PC-3 (cell line): ENCODE measurements at regions not wholly inside any gene's neighbourhood (a gene's known extent, or its start where the extent isn't known, plus 50 kb on each side); places are given as distances from the start of the nearest gene placed in this dataset.

Experiments
- ATAC-seq: fragments of 200-7000 bp; cut with Tn5 transposase; 2 replicates; pipeline ENCODE4 v1.9.1; 2020; ENCODE audit warnings: mild to moderate bottlenecking, moderate library complexity
- BruUV-seq: library from RNA; stranded (reverse); fragments of 400-500 nt; replicated peaks from 2 replicates; lab custom pipeline; 2021; lab: Mats Ljungman, UMichigan
- CTCF ChIA-PET: fragments of 300-600 bp; sonication (Branson Sonifier 250); formaldehyde crosslinking; loops from one replicate; lab custom pipeline; 2022; ENCODE audit warnings: antibody characterized with exemption; lab: Charles Lee
- POLR2A ChIA-PET: fragments of 300-600 bp; sonication (Branson Sonifier 250); formaldehyde crosslinking; loops from one replicate; lab custom pipeline; 2022; ENCODE audit warnings: antibody characterized with exemption; ENCODE audit not compliant: unreplicated experiment; lab: Charles Lee
- DNase-seq: peaks from one replicate; pipeline ENCODE4 v3.0.0-alpha.2; 2015
- H2AFZ ChIP-seq: fragments of 300-600 bp; sonication (generic); 2 replicates; pipeline ENCODE4 v1.6.0; 2016; ENCODE audit warnings: antibody characterized with exemption, low read length
- H3F3A ChIP-seq: fragments of 300-600 bp; sonication (generic); one replicate; pipeline ENCODE4 v1.6.0; 2017; ENCODE audit warnings: antibody characterized with exemption, low read length, control low read depth, mild to moderate bottlenecking; ENCODE audit not compliant: unreplicated experiment
- H3K27ac ChIP-seq: fragments of 300-600 bp; sonication (generic); 2 replicates; pipeline ENCODE4 v1.5.1; 2016; ENCODE audit warnings: mild to moderate bottlenecking, low read length
- H3K27me3 ChIP-seq: fragments of 300-600 bp; sonication (generic); 2 replicates; pipeline ENCODE4 v1.6.1; 2016; ENCODE audit warnings: low read length, mixed read lengths
- H3K36me3 ChIP-seq: fragments of 300-600 bp; sonication (generic); 2 replicates; pipeline ENCODE4 v1.6.1; 2016; ENCODE audit warnings: low read depth, mixed run types, low read length, mixed read lengths
- H3K4me1 ChIP-seq: fragments of 300-600 bp; sonication (generic); 2 replicates; pipeline ENCODE4 v1.5.1; 2016; ENCODE audit warnings: low read length; ENCODE audit not compliant: insufficient read depth
- H3K4me2 ChIP-seq: fragments of 300-600 bp; sonication (generic); 2 replicates; pipeline ENCODE4 v1.6.0; 2016; ENCODE audit warnings: low read length
- H3K4me3 ChIP-seq: fragments of 300-600 bp; sonication (generic); 2 replicates; pipeline ENCODE4 v1.5.1; 2016; ENCODE audit warnings: mild to moderate bottlenecking, low read length, mixed read lengths
- H3K79me2 ChIP-seq: fragments of 300-600 bp; sonication (generic); 2 replicates; pipeline ENCODE4 v1.6.1; 2017; ENCODE audit warnings: low read length, mixed read lengths
- H3K9ac ChIP-seq: fragments of 300-600 bp; sonication (generic); 2 replicates; pipeline ENCODE4 v1.6.0; 2016; ENCODE audit warnings: mild to moderate bottlenecking, low read length
- H3K9me2 ChIP-seq: fragments of 300-600 bp; sonication (generic); replicated peaks from 2 replicates; pipeline ENCODE4 v1.6.1; 2016; ENCODE audit warnings: mixed run types, low read length, mixed read lengths
- H3K9me3 ChIP-seq: fragments of 300-600 bp; sonication (generic); 2 replicates; pipeline ENCODE4 v1.6.1; 2016; ENCODE audit warnings: low read length, mixed read lengths
- H4K20me1 ChIP-seq: fragments of 300-600 bp; sonication (generic); 2 replicates; pipeline ENCODE4 v1.6.1; 2016; ENCODE audit warnings: low read length, mixed read lengths
- EZH2 ChIP-seq: fragments of 300-600 bp; sonication (generic); IDR thresholded peaks from one replicate; pipeline ENCODE4 v1.6.1; 2017; ENCODE audit warnings: antibody characterized with exemption, mild to moderate bottlenecking, low read length; ENCODE audit not compliant: unreplicated experiment
- EZH2phosphoT487 ChIP-seq: fragments of 300-600 bp; sonication (generic); IDR thresholded peaks from 2 replicates; pipeline ENCODE4 v1.6.1; 2018; ENCODE audit warnings: mild to moderate bottlenecking, antibody characterized with exemption, low read length, borderline replicate concordance
- intact Hi-C: fragments of 100-400 bp; cut with micrococcal nuclease; formaldehyde crosslinking; loops from 2 replicates; pipeline ENCODE4 v1.9.0; 2023
- TF ChIP-seq, protein P1 (sequence below): fragments of 300-600 bp; sonication (generic); conservative IDR thresholded peaks from 2 replicates; pipeline ENCODE4 v1.5.1; 2017; ENCODE audit warnings: antibody characterized with exemption, low read depth, mild to moderate bottlenecking, low read length

DNA sequence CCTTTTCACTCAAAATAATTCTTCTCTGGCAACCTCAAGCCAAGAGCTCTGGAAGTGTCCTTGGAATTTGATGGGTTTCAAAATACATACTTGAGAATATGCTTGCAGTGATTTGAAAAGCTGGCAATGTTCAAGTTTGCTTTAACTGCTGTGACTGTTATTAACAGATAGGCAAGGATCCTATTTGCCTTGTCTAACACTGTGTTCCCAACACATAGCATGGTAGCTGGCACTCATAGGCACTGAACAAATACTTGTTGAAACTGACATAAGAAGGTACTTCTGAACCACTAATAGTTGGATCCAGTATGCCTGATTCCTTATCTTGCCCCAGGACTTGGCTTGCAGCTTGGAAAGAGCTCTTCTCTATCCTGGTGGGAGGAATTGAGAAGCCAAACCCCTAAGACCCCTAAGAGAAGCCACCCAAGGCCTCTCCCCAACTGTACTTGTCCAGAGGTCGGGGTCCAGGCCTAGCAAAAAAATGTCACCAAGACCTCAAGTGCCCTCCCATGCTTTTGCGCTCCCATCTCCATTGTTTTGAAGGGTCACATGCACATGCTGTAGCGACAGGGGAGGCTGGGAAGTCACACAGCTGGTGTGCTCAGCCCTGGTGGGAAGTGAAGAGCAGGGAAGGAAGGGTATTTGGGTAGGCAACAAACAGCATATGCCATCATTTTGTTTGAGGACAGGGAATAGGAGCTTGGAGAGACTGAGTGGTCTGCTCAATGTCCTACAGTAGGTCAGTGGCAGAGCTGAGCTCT is 118.4 kb upstream of the HAAO start:
- POLR2A ChIA-PET, result no interaction called here

DNA sequence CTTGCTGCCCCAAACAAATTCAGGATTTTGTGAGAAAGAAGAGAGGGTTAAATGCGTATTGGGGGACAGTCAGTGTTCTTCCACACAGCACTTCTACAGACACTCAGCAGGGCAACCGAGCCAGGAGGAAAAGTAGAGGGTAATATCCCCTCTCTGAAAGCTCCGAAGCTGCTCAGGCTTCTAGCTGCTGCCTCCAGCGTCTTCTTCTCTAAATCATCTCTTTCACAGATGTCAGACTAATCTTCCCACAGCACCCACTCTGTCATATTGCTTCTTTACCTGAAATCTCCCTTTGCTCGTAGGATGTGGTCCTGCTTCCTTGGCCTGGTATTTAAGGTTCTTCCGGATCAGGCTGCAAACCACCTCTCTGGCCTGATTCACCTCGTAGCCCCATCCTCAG is 117.6 kb upstream of the HAAO start:
- POLR2A ChIA-PET, result interaction anchor here (0.7 kb wide), 1 partner anchor 16 kb away, joined by 11 read pairs; no protein-coding TSS in a partner anchor
- no peak overlapping the region for H2AFZ ChIP-seq
- CTCF ChIA-PET, result no interaction called here
- H3K4me3 ChIP-seq, result no peak overlapping the region
- BruUV-seq, result no TSS peak
- TF ChIP-seq, protein P1, sequence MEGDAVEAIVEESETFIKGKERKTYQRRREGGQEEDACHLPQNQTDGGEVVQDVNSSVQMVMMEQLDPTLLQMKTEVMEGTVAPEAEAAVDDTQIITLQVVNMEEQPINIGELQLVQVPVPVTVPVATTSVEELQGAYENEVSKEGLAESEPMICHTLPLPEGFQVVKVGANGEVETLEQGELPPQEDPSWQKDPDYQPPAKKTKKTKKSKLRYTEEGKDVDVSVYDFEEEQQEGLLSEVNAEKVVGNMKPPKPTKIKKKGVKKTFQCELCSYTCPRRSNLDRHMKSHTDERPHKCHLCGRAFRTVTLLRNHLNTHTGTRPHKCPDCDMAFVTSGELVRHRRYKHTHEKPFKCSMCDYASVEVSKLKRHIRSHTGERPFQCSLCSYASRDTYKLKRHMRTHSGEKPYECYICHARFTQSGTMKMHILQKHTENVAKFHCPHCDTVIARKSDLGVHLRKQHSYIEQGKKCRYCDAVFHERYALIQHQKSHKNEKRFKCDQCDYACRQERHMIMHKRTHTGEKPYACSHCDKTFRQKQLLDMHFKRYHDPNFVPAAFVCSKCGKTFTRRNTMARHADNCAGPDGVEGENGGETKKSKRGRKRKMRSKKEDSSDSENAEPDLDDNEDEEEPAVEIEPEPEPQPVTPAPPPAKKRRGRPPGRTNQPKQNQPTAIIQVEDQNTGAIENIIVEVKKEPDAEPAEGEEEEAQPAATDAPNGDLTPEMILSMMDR, result no peak
- no peak for TF ChIP-seq EZH2
- no peak for TF ChIP-seq EZH2phosphoT487
- no peaks in the 10 kb centered on the region for H3K9me2 ChIP-seq
- no peaks in the 10 kb centered on the region for H4K20me1 ChIP-seq
- H3K9ac ChIP-seq, result no peak overlapping the region
- no peaks in the 10 kb centered on the region for H3F3A ChIP-seq
- no peaks in the 10 kb centered on the region for H3K36me3 ChIP-seq
- no peak for ATAC-seq
- H3K27me3 ChIP-seq, result no peaks in the 10 kb centered on the region
- H3K27ac ChIP-seq, result no peak overlapping the region
- intact Hi-C loops, result no loop called here
- H3K9me3 ChIP-seq, result no peaks in the 10 kb centered on the region
- no peak overlapping the region for H3K4me2 ChIP-seq
- no peaks in the 10 kb centered on the region for H3K79me2 ChIP-seq
- H3K4me1 ChIP-seq, result peaks cover 9% of the 10 kb centered on the region; the same call in 1 of the 2 replicates
- no peak for DNase-seq

More for the DNA sequence above, 118.4 kb upstream of the HAAO start:
- Histone ChIP-seq H3K27me3 (no peaks in the 10 kb centered on the region), H3K4me3 (no peak overlapping the region), H3K4me1 (peaks cover 9% of the 10 kb centered on the region; the same call in 1 of the 2 replicates), H4K20me1 (no peaks in the 10 kb centered on the region), H3K79me2 (no peaks in the 10 kb centered on the region), H3K36me3 (no peaks in the 10 kb centered on the region), H3K4me2 (no peak overlapping the region), H3K9me2 (no peaks in the 10 kb centered on the region), H3K9me3 (no peaks in the 10 kb centered on the region), H3K27ac (no peak overlapping the region), H2AFZ (no peak overlapping the region), H3K9ac (no peak overlapping the region), H3F3A (no peaks in the 10 kb centered on the region)
- DNase-seq, result no peak
- BruUV-seq, result no TSS peak
- intact Hi-C loops, result no loop called here
- no peak for ATAC-seq
- no peak for TF ChIP-seq EZH2
- TF ChIP-seq, protein P1, result no peak
- no peak for TF ChIP-seq EZH2phosphoT487
- CTCF ChIA-PET, result no interaction called here

DNA sequence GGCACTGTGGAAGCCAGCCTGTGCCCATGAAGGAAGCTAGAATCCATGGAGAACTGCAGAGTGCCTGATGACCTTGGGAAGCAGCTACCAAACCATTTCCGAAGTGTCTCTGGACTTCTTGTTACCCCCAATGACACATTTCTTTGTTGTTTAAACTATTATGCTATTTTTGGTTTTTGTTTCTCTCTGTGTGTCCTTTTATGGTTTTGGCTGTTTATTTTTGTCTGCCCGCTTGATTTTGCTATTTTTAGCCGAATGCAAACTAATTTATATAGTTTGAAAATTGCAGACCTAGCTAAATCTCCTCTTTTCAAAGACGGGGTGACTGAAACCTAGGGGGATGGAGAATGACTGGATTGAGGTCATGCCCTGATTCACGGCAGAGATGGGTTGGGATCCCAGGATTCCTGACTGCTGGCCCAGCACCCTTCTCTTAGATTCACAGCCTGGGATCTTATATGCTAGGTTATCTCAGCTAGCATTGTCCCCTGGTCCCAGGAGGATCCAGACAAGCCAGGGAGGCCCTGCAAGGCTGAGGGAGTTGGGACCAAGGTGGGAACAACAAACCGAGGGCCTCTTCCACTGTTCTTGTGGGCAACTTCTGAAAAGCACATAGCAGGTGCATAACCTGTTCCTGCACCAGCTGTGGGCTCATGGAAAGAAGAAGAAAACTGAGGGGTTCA is 116.3 kb upstream of the HAAO start:
- Histone ChIP-seq H3K4me2 (no peak overlapping the region), H3F3A (no peaks in the 10 kb centered on the region), H3K4me3 (no peak overlapping the region), H3K9me2 (no peaks in the 10 kb centered on the region), H3K27me3 (no peaks in the 10 kb centered on the region), H3K9ac (no peak overlapping the region), H3K4me1 (peaks cover 9% of the 10 kb centered on the region; the same call in 1 of the 2 replicates), H3K9me3 (no peaks in the 10 kb centered on the region), H2AFZ (no peak overlapping the region), H4K20me1 (no peaks in the 10 kb centered on the region), H3K36me3 (no peaks in the 10 kb centered on the region), H3K79me2 (no peaks in the 10 kb centered on the region), H3K27ac (no peak overlapping the region)
- ATAC-seq (no peak), DNase-seq (no peak)
- CTCF ChIA-PET, result no interaction called here
- BruUV-seq, result no TSS peak
- intact Hi-C loops, result no loop called here
- POLR2A ChIA-PET, result no interaction called here
- TF ChIP-seq EZH2, result no peak
- no peak for TF ChIP-seq EZH2phosphoT487
- TF ChIP-seq, protein P1, result no peak
